Right lobe of liver (tissue), 6 donors: ENCODE measurements at regions not wholly inside any gene's neighbourhood (a gene's known extent, or its start where the extent isn't known, plus 50 kb on each side); places are given as distances from the start of the nearest gene placed in this dataset.

Experiments used
- ATAC-seq, 4 donors: fragments of 200-7000 bp; cut with Tn5 transposase; one replicate each; pipeline ENCODE4 v1.9.1; 2020; ENCODE audit warnings: mild to moderate bottlenecking in 4 of 4, moderate library complexity in 4 of 4
- DNase-seq, 3 donors: peaks; one replicate each; pipeline ENCODE4 v3.0.0-alpha.2; 2020
- H3K27ac ChIP-seq, 3 donors: fragments of 200-600 bp; one replicate each; pipeline ENCODE4 v1.8.0; 2022
- H3K27me3 ChIP-seq, 2 donors: fragments of 200-600 bp; one replicate each; pipeline ENCODE4 v1.8.0; 2022
- H3K36me3 ChIP-seq, 4 donors: fragments of 200-600 bp; sonication (generic) in 1 of 4; one replicate each; pipeline versions ENCODE4 v1.5.1 to v1.8.0; 2017 to 2022; ENCODE audit warnings: control low read depth in 1 of 4
- H3K4me1 ChIP-seq, 4 donors: fragments of 200-600 bp; sonication (generic) in 1 of 4; one replicate each; pipeline versions ENCODE4 v1.5.1 to v1.8.0; 2017 to 2022; ENCODE audit warnings: control low read depth in 1 of 4
- H3K4me3 ChIP-seq, 3 donors: fragments of 200-600 bp; one replicate each; pipeline ENCODE4 v1.8.0; 2022
- H3K9me3 ChIP-seq, 4 donors: fragments of 200-600 bp; sonication (generic) in 1 of 4; one replicate each; pipeline versions ENCODE4 v1.5.1 to v1.8.0; 2017 to 2022; ENCODE audit warnings: control low read depth in 1 of 4
- POLR2A ChIP-seq: fragments of 450-650 bp; IDR thresholded peaks from one replicate; pipeline ENCODE4 v1.6.1; 2017; ENCODE audit warnings: antibody characterized with exemption, mild to moderate bottlenecking
- WGBS: methylation state at CpG from one replicate; pipeline ENCODE4 v1.1.6; 2018; ENCODE audit warnings: low coverage, low lambda C conversion rate; ENCODE audit not compliant: insufficient coverage; ENCODE audit errors: missing lambda C conversion rate; 5-methylcytosine and 5-hydroxymethylcytosine counted together
- intact Hi-C, 2 donors: fragments of 100-400 bp; cut with DNase I; formaldehyde crosslinking; loops; one replicate each; pipeline versions ENCODE4 v1.11.2 to v1.14.1; 2022
- TF ChIP-seq, protein P1 (sequence below), 4 donors: fragments of 200-600 bp in 3 of 4; fragments of 450-650 bp in 1 of 4; IDR thresholded peaks; one replicate each; pipeline versions ENCODE4 v1.5.1 to v1.8.0; 2016 to 2022; ENCODE audit warnings: antibody characterized with exemption in 4 of 4, mild to moderate bottlenecking in 2 of 4
- donor health status: DM: no; HTN: yes; CAD: no.
- donor health status: DM: no; HTN: no; CAD: no.
- donor health status: DM: no; HTN: no; CAD: no.
- donor health status: DM: no; HTN: yes; CAD: no.
- donor health status: DM: no; HTN: yes; CAD: no.

- Histone ChIP-seq H3K4me3 (no peak overlapping the region), H3K36me3 (no peaks in the 10 kb centered on the region), H3K4me1 (no peaks in the 10 kb centered on the region), H3K9me3 (no peaks in the 10 kb centered on the region), H3K27ac (no peak overlapping the region), H3K27me3 (no peaks in the 10 kb centered on the region)
- 34% methylated on average over 9 of the region's 11 CpGs for WGBS
- intact Hi-C loops: no loop called here
- TF ChIP-seq, protein P1, sequence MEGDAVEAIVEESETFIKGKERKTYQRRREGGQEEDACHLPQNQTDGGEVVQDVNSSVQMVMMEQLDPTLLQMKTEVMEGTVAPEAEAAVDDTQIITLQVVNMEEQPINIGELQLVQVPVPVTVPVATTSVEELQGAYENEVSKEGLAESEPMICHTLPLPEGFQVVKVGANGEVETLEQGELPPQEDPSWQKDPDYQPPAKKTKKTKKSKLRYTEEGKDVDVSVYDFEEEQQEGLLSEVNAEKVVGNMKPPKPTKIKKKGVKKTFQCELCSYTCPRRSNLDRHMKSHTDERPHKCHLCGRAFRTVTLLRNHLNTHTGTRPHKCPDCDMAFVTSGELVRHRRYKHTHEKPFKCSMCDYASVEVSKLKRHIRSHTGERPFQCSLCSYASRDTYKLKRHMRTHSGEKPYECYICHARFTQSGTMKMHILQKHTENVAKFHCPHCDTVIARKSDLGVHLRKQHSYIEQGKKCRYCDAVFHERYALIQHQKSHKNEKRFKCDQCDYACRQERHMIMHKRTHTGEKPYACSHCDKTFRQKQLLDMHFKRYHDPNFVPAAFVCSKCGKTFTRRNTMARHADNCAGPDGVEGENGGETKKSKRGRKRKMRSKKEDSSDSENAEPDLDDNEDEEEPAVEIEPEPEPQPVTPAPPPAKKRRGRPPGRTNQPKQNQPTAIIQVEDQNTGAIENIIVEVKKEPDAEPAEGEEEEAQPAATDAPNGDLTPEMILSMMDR (IDR thresholded peaks at IDR 0.05): no peak
- no peak for TF ChIP-seq POLR2A
- peak; percentile 69 to 97 (median 90) for ATAC-seq
- no peak for DNase-seq
These were observed 184.0 kb upstream of the RNF32 start for GRCh38 chr7:156456503-156457115.

DNA sequence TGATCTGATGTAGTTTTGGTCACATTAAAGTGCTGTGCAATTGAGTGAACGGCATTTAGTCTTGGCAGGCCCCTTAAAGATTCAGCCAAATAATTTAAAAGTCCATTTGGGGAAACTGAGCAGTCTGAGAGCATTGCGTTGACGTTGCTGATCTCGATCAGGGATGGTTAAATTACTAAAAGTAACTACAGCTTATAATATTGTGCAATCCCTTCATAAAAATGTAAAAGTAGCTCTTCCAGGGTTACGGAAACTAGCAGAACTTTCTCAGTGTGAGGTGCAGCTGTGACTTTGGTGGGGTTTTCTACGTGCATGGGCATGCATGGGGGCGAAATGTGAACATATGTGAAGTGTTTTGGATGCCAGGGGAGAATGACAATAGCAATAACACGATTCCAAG is 184.5 kb upstream of the RNF32 start:
- intact Hi-C loops: no loop called here

GRCh38 chr7:156450473-156450872 is 190.1 kb upstream of the RNF32 start:
- Histone ChIP-seq H3K9me3 (no peaks in the 10 kb centered on the region), H3K4me3 (no peak overlapping the region), H3K27ac (no peak overlapping the region), H3K27me3 (no peaks in the 10 kb centered on the region), H3K36me3 (no peaks in the 10 kb centered on the region), H3K4me1 (no peaks in the 10 kb centered on the region)
- ATAC-seq: no peak
- TF ChIP-seq, protein P1 (IDR thresholded peaks at IDR 0.05): no peak
- TF ChIP-seq POLR2A: no peak
- intact Hi-C loops: no loop called here
- WGBS: 85% methylated on average over 3 of the region's 3 CpGs
- DNase-seq: no peak

More for the DNA sequence above, 184.5 kb upstream of the RNF32 start:
- Histone ChIP-seq H3K4me1 (no peaks in the 10 kb centered on the region), H3K27me3 (no peaks in the 10 kb centered on the region), H3K27ac (no peak overlapping the region), H3K9me3 (no peaks in the 10 kb centered on the region), H3K36me3 (no peaks in the 10 kb centered on the region), H3K4me3 (no peak overlapping the region)
- TF ChIP-seq, protein P1 (IDR thresholded peaks at IDR 0.05): no peak
- TF ChIP-seq POLR2A: no peak
- ATAC-seq: no peak
- no peak for DNase-seq
- WGBS: 78% methylated on average over 7 of the region's 8 CpGs

GRCh38 chr7:156448918-156449317 is 191.7 kb upstream of the RNF32 start:
- no peaks in the 10 kb centered on the region for H3K9me3 ChIP-seq
- no peak overlapping the region for H3K27ac ChIP-seq
- H3K4me3 ChIP-seq: no peak overlapping the region
- no peaks in the 10 kb centered on the region for H3K27me3 ChIP-seq
- intact Hi-C loops: no loop called here
- ATAC-seq: no peak
- 65% methylated on average over 1 of the region's 1 CpG for WGBS
- H3K4me1 ChIP-seq: no peaks in the 10 kb centered on the region
- peak in 1 of 3 donors; percentile 1 for DNase-seq
- TF ChIP-seq, protein P1 (IDR thresholded peaks at IDR 0.05): no peak
- TF ChIP-seq POLR2A: no peak
- H3K36me3 ChIP-seq: no peaks in the 10 kb centered on the region

GRCh38 chr7:156446990-156447389 is 193.6 kb upstream of the RNF32 start:
- Histone ChIP-seq H3K27ac (no peak overlapping the region), H3K9me3 (no peaks in the 10 kb centered on the region), H3K4me3 (no peak overlapping the region), H3K4me1 (no peaks in the 10 kb centered on the region), H3K36me3 (no peaks in the 10 kb centered on the region), H3K27me3 (no peaks in the 10 kb centered on the region)
- no peak for DNase-seq
- intact Hi-C loops: no loop called here
- no peak for ATAC-seq
- TF ChIP-seq POLR2A: no peak
- TF ChIP-seq, protein P1 (IDR thresholded peaks at IDR 0.05): no peak
